Sigmoid colon (tissue), 3 donors: ENCODE measurements at regions not wholly inside any gene's neighbourhood (a gene's known extent, or its start where the extent isn't known, plus 50 kb on each side); places are given as distances from the start of the nearest gene placed in this dataset.

Source experiments
- CTCF ChIP-seq, 4 experiments: fragments of 450-650 bp in 3 of 4; fragments of 200-600 bp in 1 of 4; IDR thresholded peaks; one replicate each; pipeline ENCODE4 v1.5.1; 2016 to 2019; ENCODE audit warnings: antibody characterized with exemption in 4 of 4, mild to moderate bottlenecking in 3 of 4, moderate library complexity in 2 of 4
- POLR2A ChIP-seq, 2 donors: fragments of 450-650 bp; IDR thresholded peaks; one replicate each; pipeline ENCODE4 v1.6.1; 2016; ENCODE audit warnings: antibody characterized with exemption in 2 of 2, mild to moderate bottlenecking in 2 of 2, moderate library complexity in 2 of 2

- TF ChIP-seq CTCF (IDR thresholded peaks at IDR 0.05) (no peak), POLR2A (IDR thresholded peaks at IDR 0.05) (no peak)
These were observed 105.9 kb upstream of the VASH1 start for GRCh38 chr14:76655331-76655730.
